ENCODE measurements at regions not wholly inside any gene's neighbourhood (a gene's known extent, or its start where the extent isn't known, plus 50 kb on each side); places are given as distances from the start of the nearest gene placed in this dataset.
"Not testable (repeated sequence)": the region's sequence is repeated elsewhere in the genome, so short reads cannot be mapped to it uniquely, and the experiment has no call there.

- no peak for DNase-seq (ENCODE audit: low read depth)
These were observed 659.3 kb upstream of the SLIT2 start for GRCh38 chr4:19592391-19592790.

DNA sequence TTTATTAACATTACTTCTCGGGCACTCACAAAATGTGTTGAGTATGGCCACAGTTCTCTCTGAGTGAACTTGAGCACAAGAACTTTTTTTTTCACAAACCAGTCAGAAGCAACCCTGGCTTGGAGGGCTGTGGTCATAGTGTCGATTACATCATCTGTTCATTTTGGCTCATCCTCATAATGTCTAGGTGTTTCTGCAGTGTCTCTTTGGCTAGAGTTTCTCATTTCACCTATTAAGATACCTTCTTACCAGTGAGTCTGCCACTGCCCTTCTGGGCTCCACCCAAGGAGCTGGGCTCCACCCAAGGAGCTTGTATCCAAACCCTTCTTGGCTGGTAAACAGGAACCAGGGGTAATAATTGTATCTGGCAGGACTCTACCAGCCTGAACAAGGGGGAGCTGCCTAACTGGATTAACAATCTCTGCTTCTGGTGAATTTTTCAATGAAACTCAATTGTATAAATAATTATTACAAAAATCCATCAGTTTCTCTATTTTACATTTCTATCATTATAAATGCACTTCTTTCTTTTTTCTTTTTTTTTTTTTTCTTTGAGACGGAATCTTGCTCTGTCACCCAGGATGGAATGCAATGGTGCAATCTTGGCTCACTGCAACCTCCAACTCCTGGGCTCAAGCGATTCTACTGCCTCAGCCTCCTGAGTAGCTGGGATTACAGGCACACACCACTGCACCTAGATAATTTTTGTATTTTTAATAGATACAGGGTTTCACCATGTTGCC, 667.7 kb upstream of the SLIT2 start:
- DNase-seq (ENCODE audit: low read depth) = no peak

DNA sequence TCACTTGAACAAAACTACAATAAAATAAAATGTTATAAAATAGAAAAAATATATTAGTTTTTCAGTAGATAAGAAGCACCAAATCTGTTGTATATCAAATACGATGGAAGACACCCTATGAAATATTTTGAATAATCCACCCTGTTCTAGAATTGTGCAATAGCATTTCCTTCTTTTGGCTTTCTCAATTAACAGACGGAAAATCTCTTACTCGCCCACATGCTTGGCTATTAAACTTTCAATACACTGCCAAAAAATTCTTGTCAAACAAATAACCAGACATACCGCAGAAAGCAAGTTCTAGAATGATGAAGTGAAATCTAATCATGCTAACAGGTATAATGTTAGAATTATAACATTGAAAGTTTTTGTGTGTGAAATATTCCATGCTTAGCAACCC, 671.6 kb upstream of the SLIT2 start:
- no peak for DNase-seq (ENCODE audit: low read depth)

GRCh38 chr4:19579608-19580007, 672.1 kb upstream of the SLIT2 start:
- DNase-seq (ENCODE audit: low read depth) = no peak

GRCh38 chr4:19577097-19577496, 674.6 kb upstream of the SLIT2 start:
- DNase-seq (ENCODE audit: low read depth) = no peak

DNA sequence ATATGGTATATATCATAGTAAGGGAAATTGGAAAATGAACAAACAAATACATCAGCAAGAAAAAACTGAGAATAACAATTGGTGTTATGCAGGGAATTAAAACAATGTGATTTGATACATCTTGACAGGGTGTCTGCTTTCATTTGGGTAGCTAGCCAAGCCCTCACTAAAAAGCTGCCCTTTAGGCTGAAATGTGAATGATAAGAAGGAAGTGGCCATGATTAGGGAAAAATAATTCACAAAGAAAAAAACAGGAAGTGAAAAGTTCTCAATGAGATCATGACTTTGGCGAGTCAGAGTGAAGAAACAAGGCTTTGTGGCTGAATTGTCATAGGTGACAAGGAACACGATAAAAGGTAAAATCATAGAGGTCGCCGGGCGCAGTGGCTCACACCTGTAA, 675.8 kb upstream of the SLIT2 start:
- no peak for DNase-seq (ENCODE audit: low read depth)

- DNase-seq (ENCODE audit: low read depth) = no peak
These were observed 685.7 kb upstream of the SLIT2 start for GRCh38 chr4:19566041-19566440.

GRCh38 chr4:19562456-19562855, 689.2 kb upstream of the SLIT2 start:
- no peak for DNase-seq (ENCODE audit: low read depth)

GRCh38 chr4:19557161-19557560, 694.5 kb upstream of the SLIT2 start:
- DNase-seq (ENCODE audit: low read depth) = no peak

DNA sequence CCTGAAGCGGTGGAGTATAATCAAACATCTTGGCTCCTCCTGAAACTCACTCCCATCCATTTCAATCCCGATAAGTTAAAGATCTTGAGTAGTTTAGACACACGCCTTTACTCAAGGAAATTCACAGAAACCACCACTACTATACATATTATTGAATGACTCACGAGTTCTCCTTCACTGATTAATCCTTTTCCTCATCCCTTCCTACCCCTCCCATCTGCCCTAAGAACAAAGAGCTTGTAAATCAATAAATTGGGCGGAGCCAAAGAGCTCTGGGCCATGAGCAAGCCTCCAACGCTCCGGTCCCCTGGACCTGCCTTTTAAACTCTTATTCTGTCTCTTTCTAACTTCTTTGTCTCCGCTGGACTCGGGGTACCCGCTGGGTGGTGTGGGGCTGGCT, 695.4 kb upstream of the SLIT2 start:
- DNase-seq (ENCODE audit: low read depth) = not testable (repeated sequence)

- DNase-seq (ENCODE audit: low read depth) = no peak
These were observed 704.2 kb upstream of the SLIT2 start for GRCh38 chr4:19547463-19547862.

GRCh38 chr4:19544446-19545125, 707.1 kb upstream of the SLIT2 start:
- no peak for DNase-seq (ENCODE audit: low read depth)

GRCh38 chr4:19540859-19541540, 710.7 kb upstream of the SLIT2 start:
- DNase-seq (ENCODE audit: low read depth) = no peak

DNA sequence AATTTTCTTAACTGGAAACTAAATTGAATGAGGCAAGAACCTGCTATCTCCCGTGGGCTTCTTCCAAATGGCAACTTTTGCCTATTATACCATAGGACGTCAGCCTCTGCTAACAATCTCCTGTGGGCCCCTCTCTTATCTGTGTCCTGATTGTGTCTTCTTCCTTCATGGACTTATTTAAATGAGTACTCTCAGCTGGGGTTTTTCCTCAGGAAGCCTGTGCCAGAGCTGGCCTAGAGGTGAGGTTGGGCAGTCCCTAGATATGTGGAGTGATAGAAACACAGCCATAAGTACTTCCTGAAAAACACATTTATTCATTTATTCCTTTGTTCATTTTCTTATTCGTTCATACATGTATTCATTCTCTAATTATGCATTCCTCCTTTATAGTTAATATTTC, 712.5 kb upstream of the SLIT2 start:
- no peak for DNase-seq (ENCODE audit: low read depth)

- DNase-seq (ENCODE audit: low read depth) = no peak
These were observed 717.5 kb upstream of the SLIT2 start for GRCh38 chr4:19534159-19534558.

- no peak for DNase-seq (ENCODE audit: low read depth)
These were observed 719.5 kb upstream of the SLIT2 start for GRCh38 chr4:19531906-19532848.

DNA sequence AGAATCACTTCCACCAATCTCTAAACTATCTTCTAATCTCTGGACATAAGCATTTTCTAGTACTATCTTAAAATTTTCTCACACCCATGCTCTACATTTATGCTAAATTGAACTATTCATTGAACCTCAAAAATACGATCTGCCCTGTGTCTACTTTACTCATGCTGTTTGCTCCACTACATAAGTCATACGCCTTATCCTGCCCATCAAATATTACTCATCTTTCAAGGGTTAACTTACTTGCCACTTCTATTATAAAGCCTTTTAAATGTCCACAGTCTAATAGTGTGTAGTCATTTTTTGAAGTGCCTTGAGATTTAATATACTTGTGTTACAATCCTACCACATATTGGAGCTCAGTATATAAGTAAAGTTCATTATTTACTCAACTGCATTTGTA, 727.7 kb upstream of the SLIT2 start:
- DNase-seq (ENCODE audit: low read depth) = no peak

GRCh38 chr4:19522966-19523365, 728.7 kb upstream of the SLIT2 start:
- DNase-seq (ENCODE audit: low read depth) = no peak

DNA sequence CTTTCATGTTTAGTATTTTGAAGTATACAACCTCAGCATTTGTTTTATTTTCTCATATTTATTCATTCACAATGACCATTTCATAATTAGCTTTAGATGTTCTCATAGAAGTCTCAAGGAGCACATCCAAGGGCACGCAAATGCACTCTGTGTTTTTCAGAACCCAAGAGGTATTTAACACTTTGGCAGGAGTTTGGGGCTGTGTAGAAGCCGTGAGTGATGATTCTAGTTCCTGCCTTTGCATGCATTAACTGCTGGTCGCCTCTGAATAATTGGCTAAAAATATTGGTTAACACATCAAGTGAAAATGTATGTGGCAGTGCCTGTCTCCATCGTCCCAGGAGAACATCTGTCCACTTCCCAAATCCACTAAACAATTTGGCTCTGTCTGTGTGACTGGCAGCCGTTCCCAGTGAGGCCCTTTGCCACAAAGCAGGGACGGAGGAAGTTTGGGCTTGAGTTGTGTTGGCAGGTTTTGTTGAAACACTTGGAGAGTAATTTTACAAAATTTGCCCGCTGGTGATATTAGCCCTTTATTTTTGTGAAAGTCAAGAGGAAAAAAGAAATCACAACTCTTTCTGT, 730.7 kb upstream of the SLIT2 start:
- no peak for DNase-seq (ENCODE audit: low read depth)

DNA sequence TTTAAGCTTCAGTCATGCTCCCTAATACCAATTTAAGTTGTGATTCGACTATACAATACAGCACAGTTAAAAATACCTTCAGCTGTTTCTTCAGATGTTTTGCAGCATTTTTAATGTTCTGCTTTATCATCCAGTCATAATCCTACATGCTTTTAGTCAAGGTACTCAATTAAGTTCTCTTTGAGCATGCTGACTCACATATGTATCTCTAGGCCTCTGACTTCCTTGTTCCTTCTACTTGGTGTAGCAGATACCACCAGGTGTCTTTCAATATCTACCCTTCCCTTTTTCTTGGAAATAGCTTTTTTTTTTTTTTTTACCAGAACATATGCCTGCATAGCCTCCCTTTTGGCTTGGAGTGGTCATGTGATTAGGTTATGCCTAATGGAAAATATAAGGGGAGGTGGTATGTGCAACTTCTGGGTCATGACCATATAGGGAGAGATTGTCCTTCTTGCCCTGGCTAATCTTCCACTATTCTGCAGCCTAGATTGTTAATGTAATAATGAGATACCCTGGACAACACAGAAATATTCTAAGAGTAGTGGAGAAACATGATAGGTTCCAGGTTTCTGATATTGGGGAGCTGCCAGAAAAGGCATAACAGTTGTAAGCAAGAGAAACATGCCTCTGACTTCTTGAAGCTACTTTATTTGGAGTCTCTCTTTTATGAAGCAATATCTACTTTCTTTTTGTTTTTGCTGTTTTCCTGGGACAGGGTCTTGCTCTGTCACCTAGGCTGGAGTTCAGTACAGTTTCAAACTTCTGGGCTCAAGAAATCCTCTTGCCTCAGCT, 737.2 kb upstream of the SLIT2 start:
- no peak for DNase-seq (ENCODE audit: low read depth)

GRCh38 chr4:19512086-19512485, 739.6 kb upstream of the SLIT2 start:
- no peak for DNase-seq (ENCODE audit: low read depth)

Measured in stimulated activated CD8-positive, alpha-beta memory T cell treated with anti-CD3 and anti-CD28 coated beads, Interleukin-4, amount 100 ng/mL, for 24 hours (primary cell).